MCF 10A (cell line): ENCODE measurements at regions not wholly inside any gene's neighbourhood (a gene's known extent, or its start where the extent isn't known, plus 50 kb on each side); places are given as distances from the start of the nearest gene placed in this dataset.

Experiments used
- BruUV-seq: library from RNA; stranded (reverse); fragments of 400-500 nt; replicated peaks from 2 replicates; lab custom pipeline; 2021; lab: Mats Ljungman, UMichigan
- CTCF ChIA-PET: fragments of 300-600 bp; sonication (Branson Sonifier 250); formaldehyde crosslinking; extraction: SDS; loops from one replicate; lab custom pipeline; 2021; ENCODE audit warnings: antibody characterized with exemption, inconsistent platforms; lab: Yijun Ruan, JAX
- POLR2A ChIA-PET: fragments of 300-600, 350-650 bp; sonication (Branson Sonifier 250); formaldehyde crosslinking; extraction: SDS; loops from one replicate; lab custom pipeline; 2020; ENCODE audit warnings: antibody characterized with exemption, inconsistent platforms; lab: Yijun Ruan, JAX
- DNase-seq: peaks from one replicate; pipeline ENCODE4 v3.0.0-alpha.2; 2018; ENCODE audit not compliant: unreplicated experiment
- H3K27ac Mint-ChIP-seq: one replicate; pipeline ENCODE4 v1.8.0; 2022; ENCODE audit warnings: mild to moderate bottlenecking, low read depth, mixed read lengths; ENCODE audit not compliant: unreplicated experiment
- H3K27me3 Mint-ChIP-seq: one replicate; pipeline ENCODE4 v1.8.0; 2022; ENCODE audit warnings: mixed read lengths; ENCODE audit not compliant: insufficient read depth, unreplicated experiment
- H3K36me3 Mint-ChIP-seq: one replicate; pipeline ENCODE4 v1.8.0; 2022; ENCODE audit warnings: mild to moderate bottlenecking, moderate library complexity, mixed read lengths; ENCODE audit not compliant: insufficient read depth, unreplicated experiment
- H3K4me1 Mint-ChIP-seq: one replicate; pipeline ENCODE4 v1.8.0; 2022; ENCODE audit warnings: mixed read lengths; ENCODE audit not compliant: insufficient read depth, unreplicated experiment
- H3K4me3 Mint-ChIP-seq: one replicate; pipeline ENCODE4 v1.8.0; 2022; ENCODE audit warnings: mild to moderate bottlenecking, moderate library complexity, mixed read lengths; ENCODE audit not compliant: unreplicated experiment
- H3K9me3 Mint-ChIP-seq: one replicate; pipeline ENCODE4 v1.8.0; 2022; ENCODE audit warnings: mixed read lengths; ENCODE audit not compliant: unreplicated experiment
- CTCF ChIP-seq: fragments of 200-600 bp; IDR thresholded peaks from one replicate; pipeline ENCODE4 v1.8.0; 2022; ENCODE audit warnings: antibody characterized with exemption, mild to moderate bottlenecking; ENCODE audit not compliant: unreplicated experiment
- intact Hi-C: fragments of 100-400 bp; cut with micrococcal nuclease; formaldehyde crosslinking; loops from 2 replicates; pipeline ENCODE4 v1.14.1; 2022

GRCh38 chr2:120594856-120595685, 140.6 kb upstream of the GLI2 start:
- Mint-ChIP-seq H3K36me3 (no peaks in the 10 kb centered on the region), H3K9me3 (no peaks in the 10 kb centered on the region), H3K4me1 (peaks cover 20% of the 10 kb centered on the region), H3K4me3 (no peak overlapping the region), H3K27me3 (no peaks in the 10 kb centered on the region), H3K27ac (no peak overlapping the region)
- intact Hi-C loops: no loop called here
- peak; percentile 77 for DNase-seq
- BruUV-seq: no TSS peak
- ChIA-PET POLR2A (interaction anchor here (0.8 to 2.1 kb wide), 3 partner anchors 11 to 33 kb away, joined by 3 to 11 read pairs (median 3); no protein-coding TSS in a partner anchor), CTCF (interaction anchor here (0.6 to 0.9 kb wide), 4 partner anchors 9 to 282 kb away, joined by 3 to 4 read pairs (median 3); no protein-coding TSS in a partner anchor)
- TF ChIP-seq CTCF: no peak

GRCh38 chr2:120595739-120596138, 139.9 kb upstream of the GLI2 start:
- no peaks in the 10 kb centered on the region for H3K9me3 Mint-ChIP-seq
- no peak for TF ChIP-seq CTCF
- intact Hi-C loops: no loop called here
- DNase-seq: no peak
- H3K4me1 Mint-ChIP-seq: peaks cover 14% of the 10 kb centered on the region
- CTCF ChIA-PET: interaction anchor here (0.6 to 1.1 kb wide), 5 partner anchors 8 to 283 kb away, joined by 3 to 4 read pairs (median 3); no protein-coding TSS in a partner anchor
- H3K27ac Mint-ChIP-seq: no peak overlapping the region
- H3K4me3 Mint-ChIP-seq: no peak overlapping the region
- no TSS peak for BruUV-seq
- POLR2A ChIA-PET: interaction anchor here (1.1 to 2.1 kb wide), 3 partner anchors 12 to 29 kb away, joined by 3 to 11 read pairs (median 4); no protein-coding TSS in a partner anchor
- no peaks in the 10 kb centered on the region for H3K27me3 Mint-ChIP-seq
- no peaks in the 10 kb centered on the region for H3K36me3 Mint-ChIP-seq

GRCh38 chr2:120596191-120596811, 139.4 kb upstream of the GLI2 start:
- no peak for DNase-seq
- Mint-ChIP-seq H3K4me3 (no peak overlapping the region), H3K27ac (no peak overlapping the region), H3K27me3 (no peaks in the 10 kb centered on the region), H3K4me1 (peaks cover 14% of the 10 kb centered on the region), H3K9me3 (no peaks in the 10 kb centered on the region), H3K36me3 (no peaks in the 10 kb centered on the region)
- intact Hi-C loops: no loop called here
- ChIA-PET POLR2A (interaction anchor here (0.8 to 2.1 kb wide), 4 partner anchors 23 to 339 kb away, joined by 4 to 11 read pairs (median 4); no protein-coding TSS in a partner anchor), CTCF (interaction anchor here (0.6 to 1.1 kb wide), 3 partner anchors 8 to 127 kb away, joined by 3 to 4 read pairs (median 3); no protein-coding TSS in a partner anchor)
- no peak for TF ChIP-seq CTCF
- no TSS peak for BruUV-seq
